ENCODE measurements at regions not wholly inside any gene's neighbourhood (a gene's known extent, or its start where the extent isn't known, plus 50 kb on each side); places are given as distances from the start of the nearest gene placed in this dataset.

- Histone ChIP-seq H3K27me3 (ENCODE audit: insufficient read depth in 3 of 3, low read length in 2 of 3) (no peaks in the 10 kb centered on the region), H3K4me1 (no peaks in the 10 kb centered on the region), H3K4me3 (no peak overlapping the region), H3K9me3 (no peaks in the 10 kb centered on the region), H3K27ac (no peak overlapping the region), H3K36me3 (ENCODE audit: insufficient read depth in 1 of 2, low read depth in 1 of 2) (no peaks in the 10 kb centered on the region)
- intact Hi-C loops (cut with DNase I): no loop called here
- TF ChIP-seq CTCF (IDR thresholded peaks at IDR 0.05): no peak
- ATAC-seq (no peak), DNase-seq (no peak)
- 50 to 70% (median 58%) methylated on average over 3 of the region's 3 CpGs for WGBS, 3 donors
Measured at GRCh38 chr5:100188339-100188738, 346.8 kb upstream of the FAM174A start.

GRCh38 chr5:100186181-100186580 lies 349.0 kb upstream of the FAM174A start:
- H3K4me3 ChIP-seq: no peak overlapping the region
- H3K27ac ChIP-seq: no peak overlapping the region
- WGBS, 3 donors: 41 to 55% (median 46%) methylated on average over 2 of the region's 2 CpGs
- H3K4me1 ChIP-seq: no peaks in the 10 kb centered on the region
- H3K9me3 ChIP-seq: no peaks in the 10 kb centered on the region
- ATAC-seq (no peak), DNase-seq (no peak)
- H3K36me3 ChIP-seq (ENCODE audit: insufficient read depth in 1 of 2, low read depth in 1 of 2): no peaks in the 10 kb centered on the region
- no peak for TF ChIP-seq CTCF (IDR thresholded peaks at IDR 0.05)
- intact Hi-C loops (cut with DNase I): no loop called here
- H3K27me3 ChIP-seq (ENCODE audit: insufficient read depth in 3 of 3, low read length in 2 of 3): no peaks in the 10 kb centered on the region

- no peak for TF ChIP-seq CTCF (IDR thresholded peaks at IDR 0.05)
- no peak for ATAC-seq
Measured at GRCh38 chr5:100182402-100182801, 352.8 kb upstream of the FAM174A start.

GRCh38 chr5:100175346-100175745 lies 359.8 kb upstream of the FAM174A start:
- 65 to 90% (median 71%) methylated on average over 1 of the region's 1 CpG for WGBS, 3 donors
- no peak for TF ChIP-seq CTCF (IDR thresholded peaks at IDR 0.05)
- Histone ChIP-seq H3K4me1 (no peaks in the 10 kb centered on the region), H3K27ac (no peak overlapping the region), H3K9me3 (no peaks in the 10 kb centered on the region), H3K27me3 (ENCODE audit: insufficient read depth in 3 of 3, low read length in 2 of 3) (no peaks in the 10 kb centered on the region), H3K36me3 (ENCODE audit: insufficient read depth in 1 of 2, low read depth in 1 of 2) (no peaks in the 10 kb centered on the region), H3K4me3 (no peak overlapping the region)
- DNase-seq (no peak), ATAC-seq (no peak)
- intact Hi-C loops (cut with DNase I): no loop called here

More at GRCh38 chr5:100182402-100182801, 352.8 kb upstream of the FAM174A start:
- H3K27ac ChIP-seq: no peak overlapping the region
- no peak overlapping the region for H3K4me3 ChIP-seq
- no peak for DNase-seq
- H3K4me1 ChIP-seq: no peaks in the 10 kb centered on the region
- no peaks in the 10 kb centered on the region for H3K27me3 ChIP-seq (ENCODE audit: insufficient read depth in 3 of 3, low read length in 2 of 3)
- intact Hi-C loops (cut with DNase I): no loop called here
- H3K36me3 ChIP-seq (ENCODE audit: insufficient read depth in 1 of 2, low read depth in 1 of 2): no peaks in the 10 kb centered on the region
- 88 to 97% (median 91%) methylated on average over 1 of the region's 1 CpG for WGBS, 3 donors
- no peaks in the 10 kb centered on the region for H3K9me3 ChIP-seq

- Histone ChIP-seq H3K4me1 (no peaks in the 10 kb centered on the region), H3K36me3 (ENCODE audit: insufficient read depth in 1 of 2, low read depth in 1 of 2) (no peaks in the 10 kb centered on the region), H3K4me3 (no peak overlapping the region), H3K27me3 (ENCODE audit: insufficient read depth in 3 of 3, low read length in 2 of 3) (no peaks in the 10 kb centered on the region), H3K27ac (no peak overlapping the region), H3K9me3 (no peaks in the 10 kb centered on the region)
- 82 to 86% (median 84%) methylated on average over 1 of the region's 1 CpG for WGBS, 3 donors
- DNase-seq (no peak), ATAC-seq (no peak)
- intact Hi-C loops (cut with DNase I): no loop called here
- no peak for TF ChIP-seq CTCF (IDR thresholded peaks at IDR 0.05)
Measured at GRCh38 chr5:100165309-100165708, 369.9 kb upstream of the FAM174A start.
